22Rv1 (cell line): ENCODE measurements at regions not wholly inside any gene's neighbourhood (a gene's known extent, or its start where the extent isn't known, plus 50 kb on each side); places are given as distances from the start of the nearest gene placed in this dataset.
"Not testable (repeated sequence)": the region's sequence is repeated elsewhere in the genome, so short reads cannot be mapped to it uniquely, and the experiment has no call there.

Experiments used
- ZFX ChIP-seq: fragments of 450-650 bp; IDR thresholded peaks from 2 replicates; pipeline ENCODE4 v1.6.1; 2017; ENCODE audit warnings: antibody characterized with exemption, borderline replicate concordance
- TF ChIP-seq, protein P1 (sequence below): fragments of 450-650 bp; IDR thresholded peaks from 2 replicates; pipeline ENCODE4 v1.5.1; 2017; ENCODE audit warnings: mild to moderate bottlenecking

DNA sequence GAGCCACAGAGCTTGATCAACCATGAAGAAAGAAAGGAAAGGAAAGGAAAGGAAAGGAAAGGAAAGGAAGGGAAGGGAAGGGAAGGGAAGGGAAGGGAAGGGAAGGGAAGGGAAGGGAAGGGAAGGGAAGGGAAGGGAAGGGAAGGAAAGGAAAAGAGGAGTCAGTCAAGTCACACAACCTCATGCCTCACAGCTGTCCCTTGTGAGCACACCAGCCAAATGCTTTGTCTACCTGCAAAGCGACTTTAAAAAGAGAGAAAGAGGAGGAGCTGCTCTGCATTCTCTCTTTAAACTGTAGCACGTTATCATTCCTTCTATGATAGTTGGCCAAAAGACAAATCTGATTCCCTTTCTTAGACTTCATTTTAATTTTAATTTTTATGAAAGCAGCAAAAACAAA is 863.9 kb upstream of the AMELY start:
- TF ChIP-seq, protein P1, sequence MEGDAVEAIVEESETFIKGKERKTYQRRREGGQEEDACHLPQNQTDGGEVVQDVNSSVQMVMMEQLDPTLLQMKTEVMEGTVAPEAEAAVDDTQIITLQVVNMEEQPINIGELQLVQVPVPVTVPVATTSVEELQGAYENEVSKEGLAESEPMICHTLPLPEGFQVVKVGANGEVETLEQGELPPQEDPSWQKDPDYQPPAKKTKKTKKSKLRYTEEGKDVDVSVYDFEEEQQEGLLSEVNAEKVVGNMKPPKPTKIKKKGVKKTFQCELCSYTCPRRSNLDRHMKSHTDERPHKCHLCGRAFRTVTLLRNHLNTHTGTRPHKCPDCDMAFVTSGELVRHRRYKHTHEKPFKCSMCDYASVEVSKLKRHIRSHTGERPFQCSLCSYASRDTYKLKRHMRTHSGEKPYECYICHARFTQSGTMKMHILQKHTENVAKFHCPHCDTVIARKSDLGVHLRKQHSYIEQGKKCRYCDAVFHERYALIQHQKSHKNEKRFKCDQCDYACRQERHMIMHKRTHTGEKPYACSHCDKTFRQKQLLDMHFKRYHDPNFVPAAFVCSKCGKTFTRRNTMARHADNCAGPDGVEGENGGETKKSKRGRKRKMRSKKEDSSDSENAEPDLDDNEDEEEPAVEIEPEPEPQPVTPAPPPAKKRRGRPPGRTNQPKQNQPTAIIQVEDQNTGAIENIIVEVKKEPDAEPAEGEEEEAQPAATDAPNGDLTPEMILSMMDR: not testable (repeated sequence)
- TF ChIP-seq ZFX: not testable (repeated sequence)
